ENCODE measurements at regions not wholly inside any gene's neighbourhood (a gene's known extent, or its start where the extent isn't known, plus 50 kb on each side); places are given as distances from the start of the nearest gene placed in this dataset.

DNA sequence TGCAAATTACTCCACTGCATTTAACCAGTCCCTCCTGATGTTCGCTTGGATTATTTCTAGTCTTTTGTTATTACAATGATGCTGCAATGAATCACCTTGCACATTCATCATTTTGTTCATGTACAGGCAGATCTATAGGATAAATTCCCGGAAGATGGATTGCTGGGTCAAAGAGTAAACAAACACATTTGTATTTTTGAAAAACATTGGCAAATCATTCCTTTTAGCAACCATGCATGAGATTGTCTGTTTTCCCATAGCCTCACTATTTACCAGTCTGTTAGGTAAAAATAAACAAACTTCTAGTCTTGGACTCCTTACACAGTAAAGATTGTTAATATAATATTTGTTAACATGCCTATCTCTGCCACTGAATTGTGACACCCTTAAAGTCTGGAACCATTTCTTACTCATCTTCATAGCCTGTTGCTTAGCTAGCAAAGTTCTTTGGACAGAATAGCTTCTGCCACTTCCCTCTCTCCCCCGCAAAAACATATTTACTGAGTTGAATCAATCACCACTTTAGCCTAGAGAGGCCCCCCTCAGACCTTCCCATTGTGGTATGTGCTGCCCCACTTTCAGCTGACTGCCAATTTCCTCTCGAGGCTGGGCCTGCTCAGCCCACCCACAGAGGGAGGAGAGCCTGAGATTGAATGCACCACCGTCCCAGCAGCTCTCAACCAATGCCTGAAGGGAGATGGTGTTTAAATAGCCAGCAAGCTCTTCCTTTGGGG, 108.4 kb upstream of the ATXN3L start:
- Mint-ChIP-seq H3K36me3 (ENCODE audit: low read depth) (no peaks in the 10 kb centered on the region), H3K4me3 (no peak overlapping the region), H3K9me3 (peaks cover 56% of the 10 kb centered on the region), H3K4me1 (peaks cover 17% of the 10 kb centered on the region), H3K27ac (peak overlapping the region; percentile 78), H3K27me3 (ENCODE audit: low read depth, poor library complexity) (peaks cover 4% of the 10 kb centered on the region)
- no peak for DNase-seq
- TF ChIP-seq, protein P1, sequence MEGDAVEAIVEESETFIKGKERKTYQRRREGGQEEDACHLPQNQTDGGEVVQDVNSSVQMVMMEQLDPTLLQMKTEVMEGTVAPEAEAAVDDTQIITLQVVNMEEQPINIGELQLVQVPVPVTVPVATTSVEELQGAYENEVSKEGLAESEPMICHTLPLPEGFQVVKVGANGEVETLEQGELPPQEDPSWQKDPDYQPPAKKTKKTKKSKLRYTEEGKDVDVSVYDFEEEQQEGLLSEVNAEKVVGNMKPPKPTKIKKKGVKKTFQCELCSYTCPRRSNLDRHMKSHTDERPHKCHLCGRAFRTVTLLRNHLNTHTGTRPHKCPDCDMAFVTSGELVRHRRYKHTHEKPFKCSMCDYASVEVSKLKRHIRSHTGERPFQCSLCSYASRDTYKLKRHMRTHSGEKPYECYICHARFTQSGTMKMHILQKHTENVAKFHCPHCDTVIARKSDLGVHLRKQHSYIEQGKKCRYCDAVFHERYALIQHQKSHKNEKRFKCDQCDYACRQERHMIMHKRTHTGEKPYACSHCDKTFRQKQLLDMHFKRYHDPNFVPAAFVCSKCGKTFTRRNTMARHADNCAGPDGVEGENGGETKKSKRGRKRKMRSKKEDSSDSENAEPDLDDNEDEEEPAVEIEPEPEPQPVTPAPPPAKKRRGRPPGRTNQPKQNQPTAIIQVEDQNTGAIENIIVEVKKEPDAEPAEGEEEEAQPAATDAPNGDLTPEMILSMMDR (IDR thresholded peaks at IDR 0.05) = no peak

DNA sequence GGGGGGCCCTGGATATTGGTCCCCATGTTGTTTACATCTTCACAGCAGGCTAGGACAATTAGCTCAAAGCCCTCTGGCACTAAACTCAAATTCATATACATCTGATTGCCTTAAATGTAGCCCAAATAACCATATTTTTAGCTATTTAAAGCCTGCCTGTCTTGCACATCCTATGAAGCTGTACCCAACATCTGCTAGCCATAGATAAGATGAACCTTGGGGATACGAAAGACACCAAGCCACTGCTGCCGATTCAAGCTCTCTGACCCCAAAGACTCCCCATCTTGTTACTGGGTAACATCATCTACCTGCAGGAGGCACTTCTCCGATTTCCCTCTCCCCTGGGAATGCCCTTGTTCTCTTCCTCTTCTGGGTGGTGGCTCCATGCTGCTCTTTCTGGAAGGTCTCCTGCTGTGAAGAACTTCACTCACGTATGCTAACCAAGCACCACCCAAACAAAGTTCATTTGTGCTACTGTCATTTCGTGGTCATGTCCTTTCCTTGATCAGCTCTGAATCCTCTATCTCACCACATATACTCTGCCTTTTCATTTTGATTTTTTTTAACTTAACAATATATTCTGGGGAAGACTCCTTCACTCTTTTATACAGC, 107.7 kb upstream of the ATXN3L start:
- no peak overlapping the region for H3K4me3 Mint-ChIP-seq
- peaks cover 52% of the 10 kb centered on the region for H3K9me3 Mint-ChIP-seq
- H3K27me3 Mint-ChIP-seq (ENCODE audit: low read depth, poor library complexity) = peaks cover 4% of the 10 kb centered on the region
- no peaks in the 10 kb centered on the region for H3K36me3 Mint-ChIP-seq (ENCODE audit: low read depth)
- H3K27ac Mint-ChIP-seq = no peak overlapping the region
- TF ChIP-seq, protein P1 (IDR thresholded peaks at IDR 0.05) = no peak
- no peak for DNase-seq
- H3K4me1 Mint-ChIP-seq = peaks cover 17% of the 10 kb centered on the region

DNA sequence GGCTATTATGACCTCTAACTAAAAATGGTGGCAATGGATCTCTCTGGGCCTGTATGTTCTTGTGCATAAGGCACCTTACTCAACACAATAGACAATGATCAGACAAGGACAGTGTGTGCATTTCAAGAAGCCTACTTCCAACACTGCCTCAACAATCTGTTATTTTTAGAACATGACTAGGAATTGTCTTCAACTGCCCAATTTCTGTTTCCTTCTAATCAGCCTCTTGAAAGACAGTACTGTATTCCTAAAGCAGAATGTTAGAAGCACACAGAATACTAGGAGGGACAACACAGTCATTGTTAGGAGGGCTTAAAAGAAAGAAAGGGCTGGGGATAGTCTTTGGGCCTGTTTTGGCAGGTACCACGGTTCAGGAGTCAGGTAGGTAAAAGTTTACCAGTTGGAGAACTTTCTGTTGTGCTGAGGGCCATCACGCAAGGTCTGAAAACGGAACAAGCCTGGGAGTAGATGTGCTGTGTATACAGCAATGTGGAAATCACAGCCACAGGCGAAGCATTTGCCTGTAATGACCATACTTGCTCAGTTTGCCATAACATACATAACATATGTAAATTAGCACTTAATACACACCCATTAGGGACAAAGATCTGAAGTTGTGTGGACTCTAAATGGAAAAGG, 100.8 kb upstream of the ATXN3L start:
- no peak overlapping the region for H3K27ac Mint-ChIP-seq
- H3K36me3 Mint-ChIP-seq (ENCODE audit: low read depth) = no peaks in the 10 kb centered on the region
- DNase-seq = no peak
- H3K27me3 Mint-ChIP-seq (ENCODE audit: low read depth, poor library complexity) = peaks cover 4% of the 10 kb centered on the region
- peaks cover 23% of the 10 kb centered on the region for H3K4me1 Mint-ChIP-seq
- TF ChIP-seq, protein P1 (IDR thresholded peaks at IDR 0.05) = no peak
- peaks cover 64% of the 10 kb centered on the region for H3K9me3 Mint-ChIP-seq
- H3K4me3 Mint-ChIP-seq = no peak overlapping the region

DNA sequence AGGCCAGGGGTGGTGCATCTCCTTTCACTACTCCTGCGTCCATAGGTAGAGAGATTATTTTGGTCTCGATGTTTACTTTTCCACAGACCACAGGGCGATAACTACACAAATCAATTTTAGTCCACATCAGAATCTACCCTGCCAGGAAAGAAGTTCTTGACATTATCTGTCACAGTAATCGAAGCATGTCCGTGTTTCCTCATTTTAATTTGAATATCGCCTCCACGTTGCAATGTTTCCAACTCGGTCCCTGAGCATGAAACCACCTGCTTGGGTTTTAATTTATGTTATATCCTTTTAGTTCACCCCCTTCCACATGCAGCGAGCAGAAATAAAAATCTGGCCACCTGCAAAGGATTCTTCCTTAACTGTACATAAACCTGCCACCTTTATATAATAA, 100.1 kb upstream of the ATXN3L start:
- TF ChIP-seq, protein P1 (IDR thresholded peaks at IDR 0.05) = no peak
- peaks cover 1% of the 10 kb centered on the region for H3K27me3 Mint-ChIP-seq (ENCODE audit: low read depth, poor library complexity)
- peaks cover 60% of the 10 kb centered on the region for H3K9me3 Mint-ChIP-seq
- no peak overlapping the region for H3K27ac Mint-ChIP-seq
- peaks cover 28% of the 10 kb centered on the region for H3K4me1 Mint-ChIP-seq
- H3K36me3 Mint-ChIP-seq (ENCODE audit: low read depth) = no peaks in the 10 kb centered on the region
- no peak overlapping the region for H3K4me3 Mint-ChIP-seq
- no peak for DNase-seq

DNA sequence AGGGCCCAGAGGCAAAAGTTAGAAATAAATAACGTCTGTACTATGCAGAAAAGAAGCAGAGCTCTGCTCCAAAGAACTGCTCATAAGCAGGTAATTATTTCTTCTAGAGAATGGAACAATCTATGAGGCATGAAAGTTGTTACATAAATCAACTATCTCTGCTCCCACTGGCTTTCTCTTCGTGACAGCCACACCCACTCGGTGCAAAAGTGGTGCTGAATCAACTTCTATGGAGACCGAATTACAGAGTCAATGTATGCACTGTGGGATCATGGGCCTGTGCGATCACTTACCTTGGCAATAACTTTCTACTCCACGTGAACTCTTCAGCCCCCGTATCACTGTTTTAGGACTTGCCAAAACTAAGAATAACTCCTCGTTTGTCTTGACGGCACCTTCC, 99.4 kb upstream of the ATXN3L start:
- no peak for DNase-seq
- Mint-ChIP-seq H3K27ac (no peak overlapping the region), H3K27me3 (ENCODE audit: low read depth, poor library complexity) (no peaks in the 10 kb centered on the region), H3K4me3 (no peak overlapping the region), H3K9me3 (peaks cover 59% of the 10 kb centered on the region), H3K36me3 (ENCODE audit: low read depth) (no peaks in the 10 kb centered on the region), H3K4me1 (peaks cover 35% of the 10 kb centered on the region)
- TF ChIP-seq, protein P1 (IDR thresholded peaks at IDR 0.05) = no peak

All from nephron progenitor cell (in vitro differentiated cells).